Nephron progenitor cell (in vitro differentiated cells): ENCODE measurements at regions not wholly inside any gene's neighbourhood (a gene's known extent, or its start where the extent isn't known, plus 50 kb on each side); places are given as distances from the start of the nearest gene placed in this dataset.

ENCODE experiments used
- DNase-seq: peaks from one replicate; pipeline ENCODE4 v3.0.0; 2021
- H3K27ac Mint-ChIP-seq: 2 replicates; pipeline ENCODE4 v1.8.0; 2021; ENCODE audit warnings: mild to moderate bottlenecking, moderate library complexity, mixed read lengths
- H3K27me3 Mint-ChIP-seq: 2 replicates; pipeline ENCODE4 v1.8.0; 2021; ENCODE audit warnings: mild to moderate bottlenecking, low read depth, mixed read lengths; ENCODE audit not compliant: poor library complexity
- H3K36me3 Mint-ChIP-seq: 2 replicates; pipeline ENCODE4 v1.8.0; 2021; ENCODE audit warnings: low read depth, mixed read lengths
- H3K4me1 Mint-ChIP-seq: 2 replicates; pipeline ENCODE4 v1.8.0; 2021; ENCODE audit warnings: mixed read lengths
- H3K4me3 Mint-ChIP-seq: 2 replicates; pipeline ENCODE4 v1.8.0; 2021; ENCODE audit warnings: mild to moderate bottlenecking, moderate library complexity, mixed read lengths
- H3K9me3 Mint-ChIP-seq: 2 replicates; pipeline ENCODE4 v1.8.0; 2021; ENCODE audit warnings: mild to moderate bottlenecking, moderate library complexity, mixed read lengths
- TF ChIP-seq, protein P1 (sequence below): fragments of 200-600 bp; sonication (generic); IDR thresholded peaks from 2 replicates; pipeline ENCODE4 v1.5.0; 2021; ENCODE audit warnings: antibody characterized with exemption

DNA sequence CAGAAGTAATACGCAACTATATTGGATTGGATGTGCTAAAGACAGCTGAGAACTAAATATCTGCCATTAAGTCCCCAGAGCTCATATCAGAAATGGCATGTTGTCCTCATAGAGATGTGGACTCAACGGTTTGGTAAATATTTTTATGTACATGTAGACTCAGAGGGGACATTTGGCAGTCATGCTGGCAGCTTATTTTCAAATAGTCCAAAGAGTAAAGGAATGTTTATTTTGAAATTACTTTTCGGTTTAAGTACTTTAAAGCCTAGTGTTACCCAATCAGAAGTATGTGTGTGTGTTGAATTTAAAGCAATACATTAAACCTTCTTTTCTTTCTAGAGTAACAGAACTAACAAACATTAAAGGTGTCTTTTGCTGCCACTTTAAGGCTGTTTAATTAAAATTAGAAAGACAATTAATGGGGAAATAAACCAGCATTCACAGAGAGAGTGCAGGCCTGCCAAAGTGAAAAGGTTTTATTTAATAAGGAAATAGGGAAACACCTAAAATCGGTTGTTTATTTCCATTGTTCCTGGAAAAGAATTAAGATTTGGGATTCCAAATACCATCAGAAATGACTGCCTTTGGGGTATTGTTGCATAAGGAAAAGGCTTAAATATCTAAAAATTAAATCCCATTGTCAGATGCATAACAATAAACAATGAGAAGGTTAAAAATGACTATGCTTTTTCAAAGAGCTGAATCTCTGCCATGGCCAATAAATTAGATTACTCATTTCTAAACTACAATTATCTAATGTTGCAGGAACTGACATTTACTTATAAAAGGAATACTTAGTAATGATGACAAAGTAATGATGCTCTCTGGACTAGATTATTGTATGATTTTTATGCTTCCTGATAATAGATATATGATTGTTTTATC lies 113.4 kb upstream of the AHR start:
- no peaks in the 10 kb centered on the region for H3K9me3 Mint-ChIP-seq
- no peak overlapping the region for H3K4me3 Mint-ChIP-seq
- TF ChIP-seq, protein P1, sequence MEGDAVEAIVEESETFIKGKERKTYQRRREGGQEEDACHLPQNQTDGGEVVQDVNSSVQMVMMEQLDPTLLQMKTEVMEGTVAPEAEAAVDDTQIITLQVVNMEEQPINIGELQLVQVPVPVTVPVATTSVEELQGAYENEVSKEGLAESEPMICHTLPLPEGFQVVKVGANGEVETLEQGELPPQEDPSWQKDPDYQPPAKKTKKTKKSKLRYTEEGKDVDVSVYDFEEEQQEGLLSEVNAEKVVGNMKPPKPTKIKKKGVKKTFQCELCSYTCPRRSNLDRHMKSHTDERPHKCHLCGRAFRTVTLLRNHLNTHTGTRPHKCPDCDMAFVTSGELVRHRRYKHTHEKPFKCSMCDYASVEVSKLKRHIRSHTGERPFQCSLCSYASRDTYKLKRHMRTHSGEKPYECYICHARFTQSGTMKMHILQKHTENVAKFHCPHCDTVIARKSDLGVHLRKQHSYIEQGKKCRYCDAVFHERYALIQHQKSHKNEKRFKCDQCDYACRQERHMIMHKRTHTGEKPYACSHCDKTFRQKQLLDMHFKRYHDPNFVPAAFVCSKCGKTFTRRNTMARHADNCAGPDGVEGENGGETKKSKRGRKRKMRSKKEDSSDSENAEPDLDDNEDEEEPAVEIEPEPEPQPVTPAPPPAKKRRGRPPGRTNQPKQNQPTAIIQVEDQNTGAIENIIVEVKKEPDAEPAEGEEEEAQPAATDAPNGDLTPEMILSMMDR: no peak
- no peaks in the 10 kb centered on the region for H3K27me3 Mint-ChIP-seq
- H3K4me1 Mint-ChIP-seq: no peaks in the 10 kb centered on the region
- DNase-seq: no peak
- H3K27ac Mint-ChIP-seq: no peak overlapping the region
- no peaks in the 10 kb centered on the region for H3K36me3 Mint-ChIP-seq

DNA sequence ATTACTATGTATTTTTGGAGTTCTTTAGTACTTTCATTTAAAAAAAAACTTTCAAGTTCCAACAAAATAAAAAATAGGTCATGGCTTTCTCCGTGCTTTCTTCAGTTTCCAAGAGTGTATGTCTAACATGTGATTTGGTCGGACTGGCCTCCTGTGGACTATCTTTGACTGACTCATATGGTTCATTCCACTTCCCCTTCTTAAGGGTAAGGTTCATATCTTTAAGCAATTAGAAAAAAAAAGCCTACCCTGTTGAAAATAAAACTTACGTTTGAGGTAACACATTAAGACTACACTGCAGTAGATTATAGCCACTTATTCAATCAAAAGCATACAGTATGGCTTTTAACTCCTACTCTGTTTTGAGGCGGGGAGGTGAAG lies 112.8 kb upstream of the AHR start:
- H3K9me3 Mint-ChIP-seq: no peaks in the 10 kb centered on the region
- H3K4me1 Mint-ChIP-seq: no peaks in the 10 kb centered on the region
- no peak overlapping the region for H3K27ac Mint-ChIP-seq
- H3K27me3 Mint-ChIP-seq: no peaks in the 10 kb centered on the region
- TF ChIP-seq, protein P1: no peak
- no peak for DNase-seq
- no peak overlapping the region for H3K4me3 Mint-ChIP-seq
- no peaks in the 10 kb centered on the region for H3K36me3 Mint-ChIP-seq

GRCh38 chr7:17186745-17187530 lies 111.5 kb upstream of the AHR start:
- H3K27ac Mint-ChIP-seq: no peak overlapping the region
- H3K9me3 Mint-ChIP-seq: no peaks in the 10 kb centered on the region
- no peak for DNase-seq
- TF ChIP-seq, protein P1: no peak
- no peaks in the 10 kb centered on the region for H3K4me1 Mint-ChIP-seq
- H3K27me3 Mint-ChIP-seq: no peaks in the 10 kb centered on the region
- no peak overlapping the region for H3K4me3 Mint-ChIP-seq
- no peaks in the 10 kb centered on the region for H3K36me3 Mint-ChIP-seq

GRCh38 chr7:17194656-17195055 lies 103.8 kb upstream of the AHR start:
- Mint-ChIP-seq H3K36me3 (no peaks in the 10 kb centered on the region), H3K27me3 (peaks cover 3% of the 10 kb centered on the region), H3K4me3 (no peak overlapping the region), H3K9me3 (no peaks in the 10 kb centered on the region), H3K27ac (no peak overlapping the region), H3K4me1 (no peaks in the 10 kb centered on the region)
- TF ChIP-seq, protein P1: no peak
- no peak for DNase-seq

- TF ChIP-seq, protein P1: no peak
- H3K4me1 Mint-ChIP-seq: no peaks in the 10 kb centered on the region
- H3K9me3 Mint-ChIP-seq: no peaks in the 10 kb centered on the region
- peaks cover 3% of the 10 kb centered on the region for H3K27me3 Mint-ChIP-seq
- H3K4me3 Mint-ChIP-seq: no peak overlapping the region
- H3K36me3 Mint-ChIP-seq: no peaks in the 10 kb centered on the region
- H3K27ac Mint-ChIP-seq: no peak overlapping the region
- DNase-seq: no peak
Observed at GRCh38 chr7:17195576-17195975, 102.9 kb upstream of the AHR start.
